B cell (primary cell): ENCODE measurements at regions not wholly inside any gene's neighbourhood (a gene's known extent, or its start where the extent isn't known, plus 50 kb on each side); places are given as distances from the start of the nearest gene placed in this dataset.

Experiments used
- ATAC-seq: fragments of 200-7000 bp; cut with Tn5 transposase; one replicate; pipeline ENCODE4 v1.10.0; 2021; ENCODE audit warnings: low read depth, mild to moderate bottlenecking, moderate number of reproducible peaks, moderate library complexity
- CTCF ChIA-PET: fragments of 350-600 bp; sonication (Branson Sonifier 250); formaldehyde crosslinking; loops from one replicate; lab custom pipeline; 2021; ENCODE audit warnings: antibody characterized with exemption, inconsistent platforms; lab: Charles Lee
- POLR2A ChIA-PET: fragments of 350-600 bp; sonication (Branson Sonifier 250); formaldehyde crosslinking; loops from one replicate; lab custom pipeline; 2021; ENCODE audit warnings: antibody characterized with exemption; lab: Charles Lee
- DNase-seq: peaks from one replicate; pipeline ENCODE4 v3.0.0; 2013
- H2AFZ ChIP-seq: 2 replicates; pipeline ENCODE4 v1.6.1; 2012; ENCODE audit warnings: mild to moderate bottlenecking, low read depth, low read length; ENCODE audit not compliant: insufficient read depth, poor library complexity, severe bottlenecking
- H3K27ac ChIP-seq, 2 donors: 1 replicate in 1 of 2; 2 replicates in 1 of 2; pipeline ENCODE4 v1.5.1; 2012 to 2013; ENCODE audit warnings: low read length in 2 of 2, mild to moderate bottlenecking in 2 of 2, moderate library complexity in 1 of 2
- H3K27me3 ChIP-seq, 4 experiments: fragments of 200-600 bp in 1 of 4; sonication (generic) in 1 of 4; replicated peaks in 1 of 4; 1 replicate in 2 of 4; 2 replicates in 2 of 4; pipeline versions ENCODE4 v1.6.1 to v1.7.0; 2013 to 2016; ENCODE audit warnings: low read length in 3 of 4, mild to moderate bottlenecking in 2 of 4, mixed read lengths in 1 of 4, moderate library complexity in 1 of 4; ENCODE audit not compliant: insufficient read depth in 4 of 4, control insufficient read depth in 3 of 4; ENCODE audit errors: control extremely low read depth in 1 of 4
- H3K36me3 ChIP-seq, 2 experiments: replicated peaks in 1 of 2; 1 replicate in 1 of 2; 2 replicates in 1 of 2; pipeline versions ENCODE4 v1.6.1 to v1.7.1; 2013; ENCODE audit warnings: low read length in 1 of 2; ENCODE audit not compliant: insufficient read depth in 2 of 2, control insufficient read depth in 1 of 2; ENCODE audit errors: control extremely low read depth in 1 of 2, extremely low read depth in 1 of 2
- H3K4me1 ChIP-seq, 2 donors: fragments of 200-600 bp in 1 of 2; sonication (generic) in 1 of 2; 1 replicate in 1 of 2; 2 replicates in 1 of 2; pipeline versions ENCODE4 v1.5.1 to v1.6.1; 2013 to 2017; ENCODE audit warnings: low read length in 2 of 2; ENCODE audit not compliant: control insufficient read depth in 2 of 2, insufficient read depth in 2 of 2
- H3K4me2 ChIP-seq: replicated peaks from 2 replicates; pipeline ENCODE3; 2012; ENCODE audit warnings: mild to moderate bottlenecking, low read depth, low read length; ENCODE audit not compliant: poor library complexity, severe bottlenecking
- H3K4me3 ChIP-seq, 5 experiments: fragments of 200-600 bp in 1 of 5; sonication (generic) in 1 of 5; 1 replicate in 3 of 5; 2 replicates in 2 of 5; pipeline versions ENCODE4 v1.5.1 to v1.7.0; 2011 to 2016; ENCODE audit warnings: low read length in 4 of 5, mild to moderate bottlenecking in 4 of 5, low read depth in 2 of 5, control low read depth in 1 of 5, moderate library complexity in 1 of 5; ENCODE audit not compliant: insufficient read depth in 1 of 5; ENCODE audit errors: control extremely low read depth in 1 of 5, extremely low read depth in 1 of 5
- H3K79me2 ChIP-seq: fragments of 200-600 bp; sonication (generic); one replicate; pipeline ENCODE4 v1.6.0; 2016; ENCODE audit warnings: low read length; ENCODE audit not compliant: control insufficient read depth, insufficient read depth
- H3K9ac ChIP-seq: fragments of 200-600 bp; sonication (generic); 2 replicates; pipeline ENCODE4 v1.6.1; 2017; ENCODE audit warnings: mild to moderate bottlenecking, low read length, moderate library complexity
- H3K9me3 ChIP-seq, 3 donors: one replicate each; pipeline versions ENCODE4 v1.6.1 to v1.7.1; 2013; ENCODE audit warnings: low read length in 2 of 3; ENCODE audit not compliant: control insufficient read depth in 2 of 3, insufficient read depth in 1 of 3; ENCODE audit errors: control extremely low read depth in 1 of 3
- H4K20me1 ChIP-seq: 2 replicates; pipeline ENCODE4 v1.6.0; 2012; ENCODE audit warnings: mild to moderate bottlenecking, low read length; ENCODE audit not compliant: insufficient read depth, control insufficient read depth, poor library complexity, severe bottlenecking
- H3K27ac Mint-ChIP-seq: one replicate; pipeline ENCODE4 v1.8.0; 2021; ENCODE audit warnings: mixed read lengths
- H3K27me3 Mint-ChIP-seq: one replicate; pipeline ENCODE4 v1.8.0; 2021; ENCODE audit warnings: mixed read lengths
- H3K4me1 Mint-ChIP-seq: one replicate; pipeline ENCODE4 v1.8.0; 2021; ENCODE audit warnings: mixed read lengths
- H3K4me3 Mint-ChIP-seq: one replicate; pipeline ENCODE4 v1.8.0; 2021; ENCODE audit warnings: mixed read lengths
- H3K9me3 Mint-ChIP-seq: one replicate; pipeline ENCODE4 v1.8.0; 2022; ENCODE audit warnings: mixed read lengths; ENCODE audit not compliant: insufficient read depth
- CTCF ChIP-seq: fragments of 200-600 bp; IDR thresholded peaks from one replicate; pipeline ENCODE4 v1.8.0; 2022; ENCODE audit warnings: antibody characterized with exemption, mild to moderate bottlenecking
- EZH2 ChIP-seq: IDR thresholded peaks from 2 replicates; pipeline ENCODE4 v1.6.1; 2012; ENCODE audit warnings: borderline replicate concordance, low read depth, mild to moderate bottlenecking, moderate library complexity, low read length; ENCODE audit not compliant: insufficient read depth, poor library complexity, severe bottlenecking
- WGBS: methylation state at CpG from one replicate; pipeline ENCODE4 v1.1.5; 2013; ENCODE audit warnings: missing lambda C conversion rate; ENCODE audit not compliant: insufficient coverage; 5-methylcytosine and 5-hydroxymethylcytosine counted together
- intact Hi-C: fragments of 100-400 bp; cut with micrococcal nuclease; formaldehyde crosslinking; loops from one replicate; pipeline ENCODE4 v1.10.0; 2022

- Mint-ChIP-seq H3K4me3 (no peak overlapping the region), H3K27ac (no peak overlapping the region), H3K4me1 (no peaks in the 10 kb centered on the region), H3K9me3 (peaks cover 13% of the 10 kb centered on the region), H3K27me3 (no peaks in the 10 kb centered on the region)
- no peak for DNase-seq
- POLR2A ChIA-PET: no interaction called here
- Histone ChIP-seq H3K4me3 (no peak overlapping the region), H3K27me3 (no peaks in the 10 kb centered on the region), H3K9me3 (peaks cover 0 to 3% (median 1%) of the 10 kb centered on the region in 3 donors), H3K4me1 (no peaks in the 10 kb centered on the region), H3K36me3 (no peaks in the 10 kb centered on the region), H2AFZ (no peak overlapping the region), H3K4me2 (no peak overlapping the region), H3K79me2 (no peaks in the 10 kb centered on the region), H3K27ac (no peak overlapping the region), H3K9ac (no peak overlapping the region), H4K20me1 (no peaks in the 10 kb centered on the region)
- CTCF ChIA-PET: no interaction called here
- no peak for ATAC-seq
- TF ChIP-seq CTCF: no peak
- TF ChIP-seq EZH2: no peak
- WGBS: no CpG with 5 or more reads among the region's 2 CpGs
- intact Hi-C loops: no loop called here
Observed at GRCh38 chr5:12825163-12825562, 920.9 kb upstream of the CTNND2 start.

GRCh38 chr5:12805165-12805698, 901.0 kb upstream of the CTNND2 start:
- DNase-seq: no peak
- Mint-ChIP-seq H3K4me1 (no peaks in the 10 kb centered on the region), H3K4me3 (no peak overlapping the region), H3K27ac (no peak overlapping the region), H3K9me3 (no peaks in the 10 kb centered on the region), H3K27me3 (no peaks in the 10 kb centered on the region)
- Histone ChIP-seq H4K20me1 (no peaks in the 10 kb centered on the region), H3K9ac (no peak overlapping the region), H3K27me3 (no peaks in the 10 kb centered on the region), H2AFZ (no peak overlapping the region), H3K4me1 (no peaks in the 10 kb centered on the region), H3K4me2 (no peak overlapping the region), H3K9me3 (peaks cover 0 to 5% (median 2%) of the 10 kb centered on the region in 3 donors), H3K79me2 (no peaks in the 10 kb centered on the region), H3K4me3 (no peak overlapping the region), H3K36me3 (no peaks in the 10 kb centered on the region), H3K27ac (no peak overlapping the region)
- POLR2A ChIA-PET: no interaction called here
- 91% methylated on average over 19 of the region's 19 CpGs for WGBS
- intact Hi-C loops: no loop called here
- ATAC-seq: no peak
- TF ChIP-seq EZH2: no peak
- TF ChIP-seq CTCF: no peak
- CTCF ChIA-PET: no interaction called here
